Spleen (tissue), 7 donors: ENCODE measurements at regions not wholly inside any gene's neighbourhood (a gene's known extent, or its start where the extent isn't known, plus 50 kb on each side); places are given as distances from the start of the nearest gene placed in this dataset.

Experiments
- CTCF ChIP-seq, 11 experiments: fragments of 200-600 bp in 7 of 11; fragments of 450-650 bp in 4 of 11; sonication (generic) in 4 of 11; IDR thresholded peaks in 8 of 11; conservative IDR thresholded peaks in 3 of 11; 1 replicate in 7 of 11; 2 replicates in 4 of 11; pipeline versions ENCODE4 v1.4.0 to v1.8.0; 2016 to 2021; ENCODE audit warnings: antibody characterized with exemption in 11 of 11, inconsistent platforms in 4 of 11, mild to moderate bottlenecking in 1 of 11
- POLR2AphosphoS5 ChIP-seq, 3 donors: sonication (generic); formaldehyde crosslinking; IDR thresholded peaks; one replicate each; pipeline ENCODE4 v1.5.1; 2017; ENCODE audit warnings: antibody characterized with exemption in 3 of 3
- donor health status: DM: no; HTN: no; CAD: no; lungs with moderate emphysema.
- donor health status: DM: no; HTN: no; CAD: no.
- donor health status: DM: no; HTN: no; CAD: no.

DNA sequence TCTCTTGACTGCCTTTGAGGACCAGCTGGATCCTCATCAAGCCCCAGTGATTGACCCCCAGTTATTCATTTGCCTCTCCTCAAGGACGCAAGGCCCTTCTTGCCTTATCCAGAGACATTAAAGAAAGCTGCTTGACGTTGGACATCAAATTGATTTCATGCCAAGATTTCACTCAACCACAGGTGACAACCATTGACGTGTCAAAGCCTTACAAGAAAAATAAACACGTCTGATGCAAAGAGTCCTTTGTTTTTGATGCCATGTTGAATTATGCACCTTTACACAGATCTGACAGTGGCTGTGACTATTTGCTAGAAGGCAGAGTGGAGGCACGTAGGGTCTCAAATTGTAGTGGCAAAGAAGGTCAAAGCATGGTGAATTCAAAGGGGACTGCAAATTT lies 666.2 kb upstream of the CAMK1G start:
- TF ChIP-seq CTCF (IDR thresholded peaks at IDR 0.05 in 8 of 11, conservative IDR thresholded peaks at IDR 0.05 in 3 of 11) (no peak), POLR2AphosphoS5 (IDR thresholded peaks at IDR 0.05) (no peak)
